ENCODE measurements at regions not wholly inside any gene's neighbourhood (a gene's known extent, or its start where the extent isn't known, plus 50 kb on each side); places are given as distances from the start of the nearest gene placed in this dataset.
"Not testable (repeated sequence)": the region's sequence is repeated elsewhere in the genome, so short reads cannot be mapped to it uniquely, and the experiment has no call there.

GRCh38 chr14:55914771-55915170 is 203.4 kb upstream of the PELI2 start:
- peaks cover 4% of the 10 kb centered on the region for H3K4me1 Mint-ChIP-seq (ENCODE audit: unreplicated experiment)
- no peaks in the 10 kb centered on the region for H3K36me3 Mint-ChIP-seq (ENCODE audit: low read depth, unreplicated experiment)
- no peak overlapping the region for H3K27ac Mint-ChIP-seq (ENCODE audit: unreplicated experiment)
- no peak overlapping the region for H3K4me3 Mint-ChIP-seq (ENCODE audit: unreplicated experiment)
- H3K9me3 Mint-ChIP-seq (ENCODE audit: unreplicated experiment) = no peaks in the 10 kb centered on the region
- no peak for DNase-seq (ENCODE audit: low spot score)
- TF ChIP-seq, protein P1, sequence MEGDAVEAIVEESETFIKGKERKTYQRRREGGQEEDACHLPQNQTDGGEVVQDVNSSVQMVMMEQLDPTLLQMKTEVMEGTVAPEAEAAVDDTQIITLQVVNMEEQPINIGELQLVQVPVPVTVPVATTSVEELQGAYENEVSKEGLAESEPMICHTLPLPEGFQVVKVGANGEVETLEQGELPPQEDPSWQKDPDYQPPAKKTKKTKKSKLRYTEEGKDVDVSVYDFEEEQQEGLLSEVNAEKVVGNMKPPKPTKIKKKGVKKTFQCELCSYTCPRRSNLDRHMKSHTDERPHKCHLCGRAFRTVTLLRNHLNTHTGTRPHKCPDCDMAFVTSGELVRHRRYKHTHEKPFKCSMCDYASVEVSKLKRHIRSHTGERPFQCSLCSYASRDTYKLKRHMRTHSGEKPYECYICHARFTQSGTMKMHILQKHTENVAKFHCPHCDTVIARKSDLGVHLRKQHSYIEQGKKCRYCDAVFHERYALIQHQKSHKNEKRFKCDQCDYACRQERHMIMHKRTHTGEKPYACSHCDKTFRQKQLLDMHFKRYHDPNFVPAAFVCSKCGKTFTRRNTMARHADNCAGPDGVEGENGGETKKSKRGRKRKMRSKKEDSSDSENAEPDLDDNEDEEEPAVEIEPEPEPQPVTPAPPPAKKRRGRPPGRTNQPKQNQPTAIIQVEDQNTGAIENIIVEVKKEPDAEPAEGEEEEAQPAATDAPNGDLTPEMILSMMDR (IDR thresholded peaks at IDR 0.05; ENCODE audit: unreplicated experiment) = no peak
- no peaks in the 10 kb centered on the region for H3K27me3 Mint-ChIP-seq (ENCODE audit: unreplicated experiment)

GRCh38 chr14:55915456-55915855 is 202.8 kb upstream of the PELI2 start:
- Mint-ChIP-seq H3K27me3 (ENCODE audit: unreplicated experiment) (no peaks in the 10 kb centered on the region), H3K4me1 (ENCODE audit: unreplicated experiment) (peaks cover 4% of the 10 kb centered on the region), H3K4me3 (ENCODE audit: unreplicated experiment) (no peak overlapping the region), H3K9me3 (ENCODE audit: unreplicated experiment) (no peaks in the 10 kb centered on the region), H3K36me3 (ENCODE audit: low read depth, unreplicated experiment) (no peaks in the 10 kb centered on the region), H3K27ac (ENCODE audit: unreplicated experiment) (no peak overlapping the region)
- TF ChIP-seq, protein P1 (IDR thresholded peaks at IDR 0.05; ENCODE audit: unreplicated experiment) = no peak
- no peak for DNase-seq (ENCODE audit: low spot score)

DNA sequence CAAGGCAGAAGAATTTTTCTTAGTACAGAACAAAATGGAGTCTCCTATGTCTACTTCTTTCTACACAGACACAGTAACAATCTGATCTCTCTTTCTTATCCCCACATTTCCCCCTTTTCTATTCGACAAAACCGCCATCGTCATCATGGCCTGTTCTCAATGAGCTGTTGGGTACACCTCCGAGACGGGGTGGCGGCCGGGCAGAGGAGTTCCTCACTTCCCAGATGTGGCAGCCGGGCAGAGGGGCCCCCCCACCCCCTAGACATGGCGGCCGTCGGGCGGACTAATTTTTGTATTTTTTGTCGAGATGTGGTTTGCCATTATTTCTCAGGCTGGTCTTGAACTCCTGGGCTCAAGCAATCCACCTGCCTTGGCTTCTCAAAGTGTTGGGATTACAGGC is 198.4 kb upstream of the PELI2 start:
- H3K4me1 Mint-ChIP-seq (ENCODE audit: unreplicated experiment) = peaks cover 13% of the 10 kb centered on the region
- DNase-seq (ENCODE audit: low spot score); H3K36me3 Mint-ChIP-seq (ENCODE audit: low read depth, unreplicated experiment); H3K27me3 Mint-ChIP-seq (ENCODE audit: unreplicated experiment); H3K9me3 Mint-ChIP-seq (ENCODE audit: unreplicated experiment); H3K4me3 Mint-ChIP-seq (ENCODE audit: unreplicated experiment); H3K27ac Mint-ChIP-seq (ENCODE audit: unreplicated experiment): not testable (repeated sequence)

DNA sequence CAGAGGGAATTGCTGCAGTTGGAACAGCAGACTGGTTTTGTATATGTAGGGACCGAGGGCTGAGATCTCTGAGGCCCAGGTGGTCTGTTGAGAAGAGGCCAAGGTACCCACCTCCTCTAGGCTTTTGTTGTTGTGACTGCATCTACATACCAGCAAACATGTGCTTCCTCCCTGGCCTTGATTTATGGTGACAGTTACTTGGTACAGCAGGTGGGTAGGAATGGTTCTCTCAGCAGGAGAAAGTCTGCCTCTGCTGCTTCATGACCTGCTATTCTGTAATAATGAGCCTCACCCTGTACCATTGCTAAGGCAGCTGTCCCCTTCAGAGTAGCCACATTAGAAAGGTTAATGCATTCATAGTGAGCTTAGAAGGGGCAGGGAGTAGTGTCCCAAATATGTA is 196.7 kb upstream of the PELI2 start:
- H3K27me3 Mint-ChIP-seq (ENCODE audit: unreplicated experiment) = peaks cover 2% of the 10 kb centered on the region
- no peak for DNase-seq (ENCODE audit: low spot score)

DNA sequence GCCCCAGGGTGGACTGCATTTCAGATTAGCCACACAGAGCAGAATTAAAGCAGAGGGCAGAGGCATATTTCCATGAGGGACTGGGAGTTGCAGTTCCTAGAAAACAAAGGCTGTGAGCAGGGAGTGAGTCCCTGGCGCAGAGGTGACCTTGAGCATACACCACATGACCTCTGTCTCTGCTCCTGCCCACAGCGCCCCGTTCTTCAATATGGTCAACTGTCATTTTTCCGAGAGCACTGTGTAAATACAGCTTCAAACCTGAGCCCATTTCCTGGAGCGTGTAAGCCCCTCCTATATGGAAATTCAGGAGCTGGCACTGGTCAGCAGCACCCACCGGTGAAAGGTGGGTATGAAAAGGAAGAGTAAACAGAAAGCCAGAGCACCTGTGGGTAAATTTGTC is 192.2 kb upstream of the PELI2 start:
- H3K36me3 Mint-ChIP-seq (ENCODE audit: low read depth, unreplicated experiment) = no peaks in the 10 kb centered on the region
- peaks cover 2% of the 10 kb centered on the region for H3K27me3 Mint-ChIP-seq (ENCODE audit: unreplicated experiment)
- no peak overlapping the region for H3K27ac Mint-ChIP-seq (ENCODE audit: unreplicated experiment)
- DNase-seq (ENCODE audit: low spot score) = no peak
- TF ChIP-seq, protein P1 (IDR thresholded peaks at IDR 0.05; ENCODE audit: unreplicated experiment) = no peak
- H3K4me1 Mint-ChIP-seq (ENCODE audit: unreplicated experiment) = peaks cover 18% of the 10 kb centered on the region
- H3K4me3 Mint-ChIP-seq (ENCODE audit: unreplicated experiment) = no peak overlapping the region
- H3K9me3 Mint-ChIP-seq (ENCODE audit: unreplicated experiment) = no peaks in the 10 kb centered on the region

More for the DNA sequence above, 196.7 kb upstream of the PELI2 start:
- TF ChIP-seq, protein P1 (IDR thresholded peaks at IDR 0.05; ENCODE audit: unreplicated experiment) = no peak
- Mint-ChIP-seq H3K4me1 (ENCODE audit: unreplicated experiment) (peaks cover 13% of the 10 kb centered on the region), H3K9me3 (ENCODE audit: unreplicated experiment) (no peaks in the 10 kb centered on the region), H3K4me3 (ENCODE audit: unreplicated experiment) (no peak overlapping the region), H3K27ac (ENCODE audit: unreplicated experiment) (no peak overlapping the region), H3K36me3 (ENCODE audit: low read depth, unreplicated experiment) (no peaks in the 10 kb centered on the region)

DNA sequence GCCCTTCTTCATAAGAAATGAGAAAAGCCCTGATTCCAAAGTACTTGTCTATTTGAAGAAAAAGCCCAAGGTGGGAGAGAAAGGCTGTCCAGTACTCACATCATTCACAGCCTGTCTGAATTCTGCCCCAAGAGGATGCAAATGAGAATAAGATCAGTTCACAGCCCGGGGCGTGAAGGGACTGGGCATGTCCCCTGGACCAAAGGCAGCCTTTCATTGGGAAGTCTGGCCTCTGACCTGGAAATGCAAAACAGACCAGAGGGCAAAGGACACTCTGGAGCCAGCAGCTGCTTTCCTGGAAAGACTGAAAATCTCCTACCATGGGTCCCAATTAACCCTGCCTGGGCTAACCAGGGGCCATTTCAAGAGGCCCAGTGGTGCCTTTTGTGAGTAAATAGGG is 191.2 kb upstream of the PELI2 start:
- no peak for DNase-seq (ENCODE audit: low spot score)
- Mint-ChIP-seq H3K4me1 (ENCODE audit: unreplicated experiment) (peaks cover 14% of the 10 kb centered on the region), H3K9me3 (ENCODE audit: unreplicated experiment) (no peaks in the 10 kb centered on the region), H3K4me3 (ENCODE audit: unreplicated experiment) (no peak overlapping the region), H3K36me3 (ENCODE audit: low read depth, unreplicated experiment) (no peaks in the 10 kb centered on the region), H3K27me3 (ENCODE audit: unreplicated experiment) (peaks cover 2% of the 10 kb centered on the region), H3K27ac (ENCODE audit: unreplicated experiment) (no peak overlapping the region)
- TF ChIP-seq, protein P1 (IDR thresholded peaks at IDR 0.05; ENCODE audit: unreplicated experiment) = no peak
